DMS153 (cell line): ENCODE measurements at regions not wholly inside any gene's neighbourhood (a gene's known extent, or its start where the extent isn't known, plus 50 kb on each side); places are given as distances from the start of the nearest gene placed in this dataset.

ENCODE experiments used
- DNase-seq: peaks from one replicate; lab custom pipeline; 2025; lab: John Stamatoyannopoulos, UW

DNA sequence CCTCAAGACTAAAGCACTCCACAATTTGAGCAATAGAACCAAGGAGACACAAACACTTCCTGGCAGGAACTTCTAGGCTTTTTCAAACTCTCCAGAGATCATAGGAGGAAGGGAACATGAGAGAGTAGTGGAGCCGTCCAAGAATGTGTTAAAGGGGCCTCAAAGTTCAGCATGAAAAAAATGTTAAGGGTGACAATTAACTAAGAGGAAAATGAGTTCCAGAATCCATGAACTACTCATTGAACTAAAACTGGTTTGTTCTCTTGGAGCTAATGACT, 122.0 kb downstream of the WIF1 start:
- DNase-seq, result no peak
